ENCODE measurements at regions not wholly inside any gene's neighbourhood (a gene's known extent, or its start where the extent isn't known, plus 50 kb on each side); places are given as distances from the start of the nearest gene placed in this dataset.

GRCh38 chr15:77719450-77719849 is 86.7 kb upstream of the LINGO1 start:
- Histone ChIP-seq H3K4me3 (ENCODE audit: low read depth, low read length) (no peak overlapping the region), H3K36me3 (ENCODE audit: control insufficient read depth, insufficient read depth, low read length) (no peaks in the 10 kb centered on the region), H3K27me3 (ENCODE audit: control insufficient read depth, insufficient read depth, low read length) (peaks cover 1% of the 10 kb centered on the region)
- DNase-seq (ENCODE audit: low read depth) (no peak), FAIRE-seq (peak; percentile 93)
- TF ChIP-seq, protein P1, sequence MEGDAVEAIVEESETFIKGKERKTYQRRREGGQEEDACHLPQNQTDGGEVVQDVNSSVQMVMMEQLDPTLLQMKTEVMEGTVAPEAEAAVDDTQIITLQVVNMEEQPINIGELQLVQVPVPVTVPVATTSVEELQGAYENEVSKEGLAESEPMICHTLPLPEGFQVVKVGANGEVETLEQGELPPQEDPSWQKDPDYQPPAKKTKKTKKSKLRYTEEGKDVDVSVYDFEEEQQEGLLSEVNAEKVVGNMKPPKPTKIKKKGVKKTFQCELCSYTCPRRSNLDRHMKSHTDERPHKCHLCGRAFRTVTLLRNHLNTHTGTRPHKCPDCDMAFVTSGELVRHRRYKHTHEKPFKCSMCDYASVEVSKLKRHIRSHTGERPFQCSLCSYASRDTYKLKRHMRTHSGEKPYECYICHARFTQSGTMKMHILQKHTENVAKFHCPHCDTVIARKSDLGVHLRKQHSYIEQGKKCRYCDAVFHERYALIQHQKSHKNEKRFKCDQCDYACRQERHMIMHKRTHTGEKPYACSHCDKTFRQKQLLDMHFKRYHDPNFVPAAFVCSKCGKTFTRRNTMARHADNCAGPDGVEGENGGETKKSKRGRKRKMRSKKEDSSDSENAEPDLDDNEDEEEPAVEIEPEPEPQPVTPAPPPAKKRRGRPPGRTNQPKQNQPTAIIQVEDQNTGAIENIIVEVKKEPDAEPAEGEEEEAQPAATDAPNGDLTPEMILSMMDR (IDR thresholded peaks at IDR 0.05; ENCODE audit: insufficient read depth, low read length, severe bottlenecking) = no peak

DNA sequence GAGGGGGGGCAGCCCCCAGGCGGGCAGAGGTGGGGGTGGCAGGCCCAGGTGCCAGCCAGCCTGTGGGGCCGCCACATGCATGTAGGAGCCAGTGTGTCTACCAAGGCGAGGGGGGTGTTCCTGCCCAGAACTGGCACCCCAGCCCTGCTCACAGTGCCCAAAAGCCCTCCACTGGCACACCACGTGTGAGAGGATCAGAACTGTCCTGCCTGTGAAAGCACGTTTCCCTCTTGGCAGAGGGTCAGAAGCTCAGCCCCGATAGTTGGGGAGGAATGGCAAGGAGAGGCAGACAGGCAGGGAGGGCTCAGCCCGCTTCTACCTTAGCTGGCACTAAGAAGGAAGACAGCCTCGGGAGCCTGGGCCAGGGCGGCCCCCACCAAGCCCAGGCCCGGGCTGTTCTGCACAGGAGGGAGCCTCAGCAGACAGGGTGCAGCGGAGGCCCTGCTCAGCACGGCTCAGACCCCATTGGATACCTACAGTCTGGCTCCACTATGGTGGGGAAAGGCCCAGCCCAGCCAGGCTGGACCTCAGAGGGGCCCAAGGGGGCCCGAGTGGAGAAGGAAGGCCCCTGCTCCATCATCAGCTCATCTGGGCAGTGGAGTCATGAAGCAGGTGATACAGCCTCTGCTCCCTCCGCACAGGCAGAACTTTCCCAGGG is 84.8 kb upstream of the LINGO1 start:
- no peak for DNase-seq (ENCODE audit: low read depth)
- H3K27me3 ChIP-seq (ENCODE audit: control insufficient read depth, insufficient read depth, low read length) = peaks cover 1% of the 10 kb centered on the region
- TF ChIP-seq, protein P1 (IDR thresholded peaks at IDR 0.05; ENCODE audit: insufficient read depth, low read length, severe bottlenecking) = no peak
- FAIRE-seq = no peak
- H3K36me3 ChIP-seq (ENCODE audit: control insufficient read depth, insufficient read depth, low read length) = no peaks in the 10 kb centered on the region
- no peak overlapping the region for H3K4me3 ChIP-seq (ENCODE audit: low read depth, low read length)

DNA sequence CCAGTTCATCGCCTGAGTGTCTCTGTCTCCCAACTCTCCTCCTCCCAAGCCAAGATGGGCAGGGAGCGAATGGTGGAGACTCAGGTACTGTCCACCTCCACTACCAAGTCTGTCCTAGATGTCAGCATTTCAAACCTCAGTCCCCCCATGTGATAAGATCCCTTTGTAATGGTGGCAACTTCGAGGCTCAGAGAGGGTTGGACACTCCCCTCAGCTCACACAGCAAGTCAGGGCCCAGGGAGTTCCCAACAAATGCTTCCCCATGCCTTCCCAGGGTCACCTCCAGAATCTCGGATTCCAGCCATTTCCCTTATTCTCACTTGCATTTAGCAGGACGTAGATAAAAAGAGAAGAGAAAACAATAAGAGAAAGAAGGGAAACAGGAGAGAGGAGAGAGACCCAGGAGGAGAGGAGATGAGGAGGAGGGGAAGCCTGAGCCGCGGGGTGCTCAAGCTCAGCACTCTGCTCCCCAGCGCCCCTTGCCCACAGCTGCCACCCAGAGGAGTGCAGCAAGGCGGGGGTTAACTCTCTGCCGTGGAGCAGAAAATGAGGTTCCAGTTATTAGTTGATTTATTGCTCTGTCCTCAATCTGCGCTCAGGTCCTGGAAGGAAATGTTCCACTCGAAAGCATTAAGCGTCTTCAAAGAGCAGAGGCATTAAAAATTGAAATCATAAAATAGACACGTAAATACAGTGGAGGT is 84.1 kb upstream of the LINGO1 start:
- H3K4me3 ChIP-seq (ENCODE audit: low read depth, low read length) = no peak overlapping the region
- TF ChIP-seq, protein P1 (IDR thresholded peaks at IDR 0.05; ENCODE audit: insufficient read depth, low read length, severe bottlenecking) = no peak
- H3K27me3 ChIP-seq (ENCODE audit: control insufficient read depth, insufficient read depth, low read length) = peaks cover 1% of the 10 kb centered on the region
- no peaks in the 10 kb centered on the region for H3K36me3 ChIP-seq (ENCODE audit: control insufficient read depth, insufficient read depth, low read length)
- no peak for DNase-seq (ENCODE audit: low read depth)
- peak; percentile 7 for FAIRE-seq

DNA sequence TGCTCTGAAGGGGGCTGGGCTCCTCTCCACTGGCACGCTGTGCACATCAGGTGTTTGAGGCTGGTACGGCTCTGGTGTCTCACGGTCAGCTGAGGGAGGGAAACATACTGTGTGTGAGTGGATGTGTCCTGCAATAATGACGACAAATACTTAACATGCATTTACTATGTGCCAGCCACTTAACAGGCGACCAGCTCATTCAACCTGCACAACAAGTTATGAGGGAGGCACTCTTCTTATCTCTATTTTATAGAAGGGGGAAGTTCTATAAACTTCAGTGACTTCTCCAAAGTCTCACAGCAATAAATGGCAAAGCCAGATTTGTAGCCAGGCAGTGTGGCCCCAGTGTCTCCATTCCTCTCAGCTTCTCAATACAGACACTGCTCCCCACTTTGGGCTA is 83.1 kb upstream of the LINGO1 start:
- DNase-seq (ENCODE audit: low read depth) (no peak), FAIRE-seq (no peak)
- TF ChIP-seq, protein P1 (IDR thresholded peaks at IDR 0.05; ENCODE audit: insufficient read depth, low read length, severe bottlenecking) = no peak
- Histone ChIP-seq H3K36me3 (ENCODE audit: control insufficient read depth, insufficient read depth, low read length) (no peaks in the 10 kb centered on the region), H3K4me3 (ENCODE audit: low read depth, low read length) (no peak overlapping the region), H3K27me3 (ENCODE audit: control insufficient read depth, insufficient read depth, low read length) (peaks cover 1% of the 10 kb centered on the region)

GRCh38 chr15:77715051-77715450 is 82.3 kb upstream of the LINGO1 start:
- DNase-seq (ENCODE audit: low read depth) (no peak), FAIRE-seq (no peak)
- H3K36me3 ChIP-seq (ENCODE audit: control insufficient read depth, insufficient read depth, low read length) = no peaks in the 10 kb centered on the region
- H3K4me3 ChIP-seq (ENCODE audit: low read depth, low read length) = no peak overlapping the region
- TF ChIP-seq, protein P1 (IDR thresholded peaks at IDR 0.05; ENCODE audit: insufficient read depth, low read length, severe bottlenecking) = no peak
- H3K27me3 ChIP-seq (ENCODE audit: control insufficient read depth, insufficient read depth, low read length) = no peaks in the 10 kb centered on the region
